Suprapubic skin (tissue), 4 donors: ENCODE measurements at regions not wholly inside any gene's neighbourhood (a gene's known extent, or its start where the extent isn't known, plus 50 kb on each side); places are given as distances from the start of the nearest gene placed in this dataset.

Experiments used
- DNase-seq, 2 donors: peaks; one replicate each; pipeline ENCODE4 v3.0.0-alpha.2; 2019; ENCODE audit warnings: low spot score in 2 of 2
- H3K27ac ChIP-seq: fragments of 200-600 bp; sonication (generic); one replicate; pipeline ENCODE4 v1.5.1; 2019
- H3K27me3 ChIP-seq: fragments of 200-600 bp; sonication (generic); one replicate; pipeline ENCODE4 v1.5.1; 2019
- H3K36me3 ChIP-seq: fragments of 200-600 bp; sonication (generic); one replicate; pipeline ENCODE4 v1.5.1; 2019
- H3K4me1 ChIP-seq: fragments of 200-600 bp; sonication (generic); one replicate; pipeline ENCODE4 v1.5.1; 2019
- H3K4me3 ChIP-seq: fragments of 200-600 bp; sonication (generic); one replicate; pipeline ENCODE4 v1.5.1; 2019; ENCODE audit warnings: mild to moderate bottlenecking
- H3K9me3 ChIP-seq: fragments of 200-600 bp; sonication (generic); one replicate; pipeline ENCODE4 v1.5.1; 2019
- EP300 ChIP-seq: sonication (generic); formaldehyde crosslinking; IDR thresholded peaks from one replicate; pipeline ENCODE4 v1.6.1; 2017; ENCODE audit warnings: antibody characterized with exemption
- POLR2A ChIP-seq, 2 donors: fragments of 450-650 bp; IDR thresholded peaks; one replicate each; pipeline ENCODE4 v1.6.1; 2017; ENCODE audit warnings: antibody characterized with exemption in 2 of 2, mild to moderate bottlenecking in 2 of 2, moderate library complexity in 2 of 2
- POLR2AphosphoS5 ChIP-seq, 3 donors: sonication (generic); formaldehyde crosslinking; IDR thresholded peaks; one replicate each; pipeline ENCODE4 v1.6.1; 2017; ENCODE audit warnings: antibody characterized with exemption in 3 of 3
- WGBS: methylation state at CpG from one replicate; pipeline ENCODE4 v1.1.5; 2018; 5-methylcytosine and 5-hydroxymethylcytosine counted together
- TF ChIP-seq, protein P1 (sequence below), 2 donors: fragments of 200-600 bp in 1 of 2; fragments of 450-650 bp in 1 of 2; sonication (generic) in 1 of 2; IDR thresholded peaks; one replicate each; pipeline ENCODE4 v1.5.1; 2016 to 2019; ENCODE audit warnings: antibody characterized with exemption in 2 of 2, mild to moderate bottlenecking in 1 of 2, moderate library complexity in 1 of 2

DNA sequence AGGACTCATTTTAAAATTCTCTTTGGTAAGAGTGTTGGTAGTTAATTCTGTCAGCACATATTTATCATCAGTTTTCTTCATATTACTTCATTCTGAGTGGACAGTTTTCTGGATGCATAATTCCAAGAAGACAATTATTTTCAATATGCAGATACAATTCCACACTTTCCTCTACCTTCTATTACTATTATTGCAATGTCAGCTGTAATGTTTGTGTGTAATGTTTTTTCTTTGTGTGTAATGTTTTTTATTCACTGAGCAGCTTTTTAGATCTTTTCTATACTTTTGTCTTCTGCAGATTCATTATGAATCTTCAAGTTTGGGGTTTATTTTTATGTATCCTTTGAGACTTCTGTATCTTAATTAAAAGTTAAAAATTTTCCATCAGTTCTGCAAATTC lies 264.0 kb upstream of the VRK2 start:
- no peak overlapping the region for H3K27ac ChIP-seq
- no peak for DNase-seq
- no peaks in the 10 kb centered on the region for H3K9me3 ChIP-seq
- H3K4me3 ChIP-seq = no peak overlapping the region
- no peaks in the 10 kb centered on the region for H3K27me3 ChIP-seq
- no peaks in the 10 kb centered on the region for H3K4me1 ChIP-seq
- no peaks in the 10 kb centered on the region for H3K36me3 ChIP-seq
- TF ChIP-seq EP300 (no peak), POLR2A (IDR thresholded peaks at IDR 0.05) (no peak), POLR2AphosphoS5 (IDR thresholded peaks at IDR 0.05) (no peak)
- TF ChIP-seq, protein P1, sequence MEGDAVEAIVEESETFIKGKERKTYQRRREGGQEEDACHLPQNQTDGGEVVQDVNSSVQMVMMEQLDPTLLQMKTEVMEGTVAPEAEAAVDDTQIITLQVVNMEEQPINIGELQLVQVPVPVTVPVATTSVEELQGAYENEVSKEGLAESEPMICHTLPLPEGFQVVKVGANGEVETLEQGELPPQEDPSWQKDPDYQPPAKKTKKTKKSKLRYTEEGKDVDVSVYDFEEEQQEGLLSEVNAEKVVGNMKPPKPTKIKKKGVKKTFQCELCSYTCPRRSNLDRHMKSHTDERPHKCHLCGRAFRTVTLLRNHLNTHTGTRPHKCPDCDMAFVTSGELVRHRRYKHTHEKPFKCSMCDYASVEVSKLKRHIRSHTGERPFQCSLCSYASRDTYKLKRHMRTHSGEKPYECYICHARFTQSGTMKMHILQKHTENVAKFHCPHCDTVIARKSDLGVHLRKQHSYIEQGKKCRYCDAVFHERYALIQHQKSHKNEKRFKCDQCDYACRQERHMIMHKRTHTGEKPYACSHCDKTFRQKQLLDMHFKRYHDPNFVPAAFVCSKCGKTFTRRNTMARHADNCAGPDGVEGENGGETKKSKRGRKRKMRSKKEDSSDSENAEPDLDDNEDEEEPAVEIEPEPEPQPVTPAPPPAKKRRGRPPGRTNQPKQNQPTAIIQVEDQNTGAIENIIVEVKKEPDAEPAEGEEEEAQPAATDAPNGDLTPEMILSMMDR (IDR thresholded peaks at IDR 0.05) = no peak

DNA sequence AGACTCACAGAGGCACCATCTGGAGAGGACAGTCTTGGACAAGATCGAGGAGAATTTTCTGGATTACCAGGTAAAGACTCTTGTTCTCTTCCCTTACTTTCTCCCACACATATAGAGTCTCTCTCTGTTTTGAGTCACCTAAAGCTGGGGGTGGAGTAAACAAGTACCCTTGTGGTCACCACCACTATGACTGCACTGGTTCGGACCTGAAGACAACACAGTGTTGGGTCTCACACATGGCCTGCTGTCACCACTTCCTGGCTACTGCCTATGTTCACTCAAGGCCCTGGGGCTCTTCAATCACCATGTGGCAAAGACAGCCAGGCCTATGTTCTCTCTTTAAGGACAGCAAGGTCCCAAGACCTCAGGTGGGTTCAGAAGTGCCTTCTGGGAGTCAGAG lies 253.3 kb upstream of the VRK2 start:
- H3K9me3 ChIP-seq = no peaks in the 10 kb centered on the region
- H3K4me3 ChIP-seq = no peak overlapping the region
- H3K4me1 ChIP-seq = no peaks in the 10 kb centered on the region
- H3K36me3 ChIP-seq = no peaks in the 10 kb centered on the region
- TF ChIP-seq POLR2A (IDR thresholded peaks at IDR 0.05) = no peak
- TF ChIP-seq POLR2AphosphoS5 (IDR thresholded peaks at IDR 0.05) = no peak
- TF ChIP-seq EP300 = no peak
- TF ChIP-seq, protein P1 (IDR thresholded peaks at IDR 0.05) = no peak
- no peaks in the 10 kb centered on the region for H3K27me3 ChIP-seq
- no peak for DNase-seq
- 100% methylated on average over 2 of the region's 2 CpGs for WGBS
- H3K27ac ChIP-seq = no peak overlapping the region

- DNase-seq = no peak
- WGBS = 29% methylated on average over 2 of the region's 2 CpGs
- H3K27me3 ChIP-seq = no peaks in the 10 kb centered on the region
- H3K9me3 ChIP-seq = no peaks in the 10 kb centered on the region
- H3K4me1 ChIP-seq = no peaks in the 10 kb centered on the region
- H3K27ac ChIP-seq = no peak overlapping the region
- H3K4me3 ChIP-seq = no peak overlapping the region
- no peak for TF ChIP-seq EP300
- TF ChIP-seq, protein P1 (IDR thresholded peaks at IDR 0.05) = no peak
- TF ChIP-seq POLR2AphosphoS5 (IDR thresholded peaks at IDR 0.05) = no peak
- no peak for TF ChIP-seq POLR2A (IDR thresholded peaks at IDR 0.05)
- H3K36me3 ChIP-seq = no peaks in the 10 kb centered on the region
These were observed 250.1 kb upstream of the VRK2 start for GRCh38 chr2:57796527-57796926.

DNA sequence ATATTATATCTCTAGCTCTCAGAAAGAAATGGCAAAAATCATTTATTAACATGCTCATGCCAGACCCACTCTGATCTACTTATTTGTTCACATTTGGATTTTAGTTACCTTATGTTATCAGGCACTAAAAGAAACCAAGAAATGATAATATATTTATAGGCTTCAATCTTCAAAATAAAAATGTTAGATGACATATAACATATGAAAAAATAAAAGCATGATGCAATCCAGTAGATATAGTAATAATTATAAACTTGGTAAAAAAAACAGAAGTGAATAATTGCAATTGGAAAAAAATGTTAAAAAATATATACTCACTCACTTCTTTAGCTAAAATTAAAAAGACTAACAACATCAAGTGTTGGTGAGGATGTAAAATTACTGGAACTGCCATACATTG lies 248.3 kb upstream of the VRK2 start:
- no peaks in the 10 kb centered on the region for H3K4me1 ChIP-seq
- DNase-seq = no peak
- TF ChIP-seq, protein P1 (IDR thresholded peaks at IDR 0.05) = no peak
- TF ChIP-seq POLR2AphosphoS5 (IDR thresholded peaks at IDR 0.05) (no peak), POLR2A (IDR thresholded peaks at IDR 0.05) (no peak), EP300 (no peak)
- H3K9me3 ChIP-seq = no peaks in the 10 kb centered on the region
- no peaks in the 10 kb centered on the region for H3K36me3 ChIP-seq
- H3K4me3 ChIP-seq = no peak overlapping the region
- H3K27ac ChIP-seq = no peak overlapping the region
- H3K27me3 ChIP-seq = no peaks in the 10 kb centered on the region

GRCh38 chr2:57802243-57802642 lies 244.4 kb upstream of the VRK2 start:
- H3K4me3 ChIP-seq = no peak overlapping the region
- no peak overlapping the region for H3K27ac ChIP-seq
- 91% methylated on average over 14 of the region's 14 CpGs for WGBS
- no peaks in the 10 kb centered on the region for H3K4me1 ChIP-seq
- no peak for DNase-seq
- no peaks in the 10 kb centered on the region for H3K36me3 ChIP-seq
- H3K27me3 ChIP-seq = no peaks in the 10 kb centered on the region
- TF ChIP-seq POLR2A (IDR thresholded peaks at IDR 0.05) (no peak), EP300 (no peak), POLR2AphosphoS5 (IDR thresholded peaks at IDR 0.05) (no peak)
- TF ChIP-seq, protein P1 (IDR thresholded peaks at IDR 0.05) = no peak
- H3K9me3 ChIP-seq = no peaks in the 10 kb centered on the region
